ENCODE measurements at regions not wholly inside any gene's neighbourhood (a gene's known extent, or its start where the extent isn't known, plus 50 kb on each side); places are given as distances from the start of the nearest gene placed in this dataset.

DNA sequence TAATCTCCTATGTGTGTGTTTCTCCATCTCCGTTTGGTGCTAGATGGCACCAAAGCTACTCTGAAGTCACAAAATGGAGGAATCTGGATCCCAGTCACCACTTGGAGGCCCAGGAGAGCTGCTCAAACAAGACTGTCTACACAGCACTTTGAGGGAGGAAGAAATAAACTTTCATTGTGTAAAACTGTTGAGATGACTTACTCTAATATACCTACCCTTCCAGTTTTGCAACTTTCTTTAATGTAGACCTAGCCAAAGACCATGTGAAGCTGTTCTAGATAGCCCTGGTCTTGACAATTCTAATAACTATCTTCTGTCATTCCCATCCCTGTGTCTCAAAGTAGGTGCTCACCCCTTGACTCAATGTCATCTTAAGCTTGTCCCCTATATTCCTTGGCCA is 52.8 kb upstream of the TAB3 start:
- no peak for TF ChIP-seq POLR2A (IDR thresholded peaks at IDR 0.05; ENCODE audit: low read length)
- TF ChIP-seq GATA1 (IDR thresholded peaks at IDR 0.05; ENCODE audit: low read depth, low read length): no peak

Data from erythroblast (primary cell).